OCI-LY1 (cell line): ENCODE measurements at regions not wholly inside any gene's neighbourhood (a gene's known extent, or its start where the extent isn't known, plus 50 kb on each side); places are given as distances from the start of the nearest gene placed in this dataset.

Experiments used
- H2AFZ ChIP-seq: fragments of 200-600 bp; sonication (generic), shearing (Covaris generic); 2 replicates; pipeline ENCODE4 v1.6.0; 2014; ENCODE audit warnings: antibody characterized with exemption, mild to moderate bottlenecking, low read length
- H3F3A ChIP-seq: fragments of 200-600 bp; sonication (generic), shearing (Covaris generic); 2 replicates; pipeline ENCODE4 v1.6.0; 2014; ENCODE audit warnings: mild to moderate bottlenecking, antibody characterized with exemption, low read length, moderate library complexity; ENCODE audit not compliant: insufficient read depth
- H3K27ac ChIP-seq: fragments of 200-600 bp; sonication (generic); 2 replicates; pipeline ENCODE4 v1.5.1; 2014; ENCODE audit warnings: low read length, mixed run types, mild to moderate bottlenecking, low read depth; ENCODE audit not compliant: poor library complexity, severe bottlenecking
- H3K27me3 ChIP-seq: fragments of 200-600 bp; sonication (generic); 2 replicates; pipeline ENCODE4 v1.6.0; 2014; ENCODE audit warnings: antibody characterized with exemption, mild to moderate bottlenecking, low read length, moderate library complexity; ENCODE audit not compliant: insufficient read depth
- H3K36me3 ChIP-seq: fragments of 200-600 bp; sonication (generic); 2 replicates; pipeline ENCODE4 v1.6.1; 2014; ENCODE audit warnings: mild to moderate bottlenecking, antibody characterized with exemption, low read length, moderate library complexity, mixed read lengths; ENCODE audit not compliant: insufficient read depth
- H3K4me1 ChIP-seq: fragments of 200-600 bp; sonication (generic); 2 replicates; pipeline ENCODE4 v1.5.1; 2014; ENCODE audit warnings: mild to moderate bottlenecking, low read length, moderate library complexity; ENCODE audit not compliant: insufficient read depth, severe bottlenecking
- H3K4me2 ChIP-seq: fragments of 200-600 bp; sonication (generic), shearing (Covaris generic); 2 replicates; pipeline ENCODE4 v1.6.1; 2014; ENCODE audit warnings: low read length
- H3K4me3 ChIP-seq: fragments of 200-600 bp; sonication (generic); 2 replicates; pipeline ENCODE4 v1.5.1; 2014; ENCODE audit warnings: low read length, low read depth, mild to moderate bottlenecking, mixed read lengths; ENCODE audit not compliant: poor library complexity, severe bottlenecking
- H3K79me2 ChIP-seq: fragments of 200-600 bp; shearing (Covaris generic); 2 replicates; pipeline ENCODE4 v1.6.1; 2016; ENCODE audit warnings: mixed run types, low read length, mixed read lengths; ENCODE audit not compliant: insufficient read depth
- H3K9ac ChIP-seq: fragments of 200-600 bp; sonication (generic), shearing (Covaris generic); 2 replicates; pipeline ENCODE4 v1.6.1; 2014; ENCODE audit warnings: mild to moderate bottlenecking, low read length, mixed read lengths
- H3K9me2 ChIP-seq: fragments of 200-600 bp; sonication (generic), shearing (Covaris generic); 2 replicates; pipeline ENCODE4 v1.6.1; 2014; ENCODE audit warnings: low read depth, mild to moderate bottlenecking, low read length, mixed read lengths
- H3K9me3 ChIP-seq: fragments of 200-600 bp; shearing (Covaris generic); 2 replicates; pipeline ENCODE4 v1.6.1; 2014; ENCODE audit warnings: low read length, mixed read lengths
- H4K20me1 ChIP-seq: fragments of 200-600 bp; sonication (generic), shearing (Covaris generic); 2 replicates; pipeline ENCODE4 v1.6.0; 2016; ENCODE audit warnings: mild to moderate bottlenecking, low read length; ENCODE audit not compliant: insufficient read depth
- EZH2 ChIP-seq: fragments of 200-600 bp; sonication (generic), shearing (Covaris generic); IDR thresholded peaks from 2 replicates; pipeline ENCODE4 v1.8.0; 2017; ENCODE audit warnings: borderline replicate concordance, mixed run types, mild to moderate bottlenecking, antibody characterized with exemption, low read length, moderate library complexity, mixed read lengths
- TF ChIP-seq, protein P1 (sequence below): fragments of 200-600 bp; sonication (generic), shearing (Covaris generic); IDR thresholded peaks from 2 replicates; pipeline ENCODE4 v1.5.1; 2017; ENCODE audit warnings: mild to moderate bottlenecking, antibody characterized with exemption, low read length, moderate library complexity, mixed read lengths

DNA sequence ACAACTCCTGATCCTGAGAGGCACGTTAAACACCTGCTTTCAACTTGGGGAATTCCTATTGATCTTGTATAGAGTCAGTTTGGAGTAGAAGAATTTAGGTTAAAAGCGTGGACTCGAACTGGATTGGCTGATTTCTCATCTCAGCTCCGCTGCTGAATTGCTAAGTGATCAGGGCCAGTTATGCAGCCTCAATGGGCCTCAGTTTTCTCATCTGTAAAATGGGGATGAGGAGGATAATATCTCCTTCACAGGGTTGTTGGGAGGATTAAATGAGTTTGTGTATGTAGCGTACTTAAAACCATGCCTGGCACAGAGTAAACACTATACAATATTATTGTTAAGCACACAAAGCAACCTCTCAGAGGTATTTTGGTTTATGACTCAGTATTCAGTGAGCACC, 53.2 kb upstream of the HEPHL1 start:
- Histone ChIP-seq H3K9ac (no peak overlapping the region), H2AFZ (no peak overlapping the region), H3K4me3 (no peak overlapping the region), H3K36me3 (no peaks in the 10 kb centered on the region), H3K9me2 (no peaks in the 10 kb centered on the region), H3K4me1 (no peaks in the 10 kb centered on the region), H3K4me2 (no peak overlapping the region), H4K20me1 (no peaks in the 10 kb centered on the region), H3K27ac (no peak overlapping the region), H3K79me2 (no peaks in the 10 kb centered on the region), H3F3A (no peaks in the 10 kb centered on the region), H3K9me3 (no peaks in the 10 kb centered on the region), H3K27me3 (no peaks in the 10 kb centered on the region)
- TF ChIP-seq, protein P1, sequence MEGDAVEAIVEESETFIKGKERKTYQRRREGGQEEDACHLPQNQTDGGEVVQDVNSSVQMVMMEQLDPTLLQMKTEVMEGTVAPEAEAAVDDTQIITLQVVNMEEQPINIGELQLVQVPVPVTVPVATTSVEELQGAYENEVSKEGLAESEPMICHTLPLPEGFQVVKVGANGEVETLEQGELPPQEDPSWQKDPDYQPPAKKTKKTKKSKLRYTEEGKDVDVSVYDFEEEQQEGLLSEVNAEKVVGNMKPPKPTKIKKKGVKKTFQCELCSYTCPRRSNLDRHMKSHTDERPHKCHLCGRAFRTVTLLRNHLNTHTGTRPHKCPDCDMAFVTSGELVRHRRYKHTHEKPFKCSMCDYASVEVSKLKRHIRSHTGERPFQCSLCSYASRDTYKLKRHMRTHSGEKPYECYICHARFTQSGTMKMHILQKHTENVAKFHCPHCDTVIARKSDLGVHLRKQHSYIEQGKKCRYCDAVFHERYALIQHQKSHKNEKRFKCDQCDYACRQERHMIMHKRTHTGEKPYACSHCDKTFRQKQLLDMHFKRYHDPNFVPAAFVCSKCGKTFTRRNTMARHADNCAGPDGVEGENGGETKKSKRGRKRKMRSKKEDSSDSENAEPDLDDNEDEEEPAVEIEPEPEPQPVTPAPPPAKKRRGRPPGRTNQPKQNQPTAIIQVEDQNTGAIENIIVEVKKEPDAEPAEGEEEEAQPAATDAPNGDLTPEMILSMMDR: no peak
- TF ChIP-seq EZH2: no peak

DNA sequence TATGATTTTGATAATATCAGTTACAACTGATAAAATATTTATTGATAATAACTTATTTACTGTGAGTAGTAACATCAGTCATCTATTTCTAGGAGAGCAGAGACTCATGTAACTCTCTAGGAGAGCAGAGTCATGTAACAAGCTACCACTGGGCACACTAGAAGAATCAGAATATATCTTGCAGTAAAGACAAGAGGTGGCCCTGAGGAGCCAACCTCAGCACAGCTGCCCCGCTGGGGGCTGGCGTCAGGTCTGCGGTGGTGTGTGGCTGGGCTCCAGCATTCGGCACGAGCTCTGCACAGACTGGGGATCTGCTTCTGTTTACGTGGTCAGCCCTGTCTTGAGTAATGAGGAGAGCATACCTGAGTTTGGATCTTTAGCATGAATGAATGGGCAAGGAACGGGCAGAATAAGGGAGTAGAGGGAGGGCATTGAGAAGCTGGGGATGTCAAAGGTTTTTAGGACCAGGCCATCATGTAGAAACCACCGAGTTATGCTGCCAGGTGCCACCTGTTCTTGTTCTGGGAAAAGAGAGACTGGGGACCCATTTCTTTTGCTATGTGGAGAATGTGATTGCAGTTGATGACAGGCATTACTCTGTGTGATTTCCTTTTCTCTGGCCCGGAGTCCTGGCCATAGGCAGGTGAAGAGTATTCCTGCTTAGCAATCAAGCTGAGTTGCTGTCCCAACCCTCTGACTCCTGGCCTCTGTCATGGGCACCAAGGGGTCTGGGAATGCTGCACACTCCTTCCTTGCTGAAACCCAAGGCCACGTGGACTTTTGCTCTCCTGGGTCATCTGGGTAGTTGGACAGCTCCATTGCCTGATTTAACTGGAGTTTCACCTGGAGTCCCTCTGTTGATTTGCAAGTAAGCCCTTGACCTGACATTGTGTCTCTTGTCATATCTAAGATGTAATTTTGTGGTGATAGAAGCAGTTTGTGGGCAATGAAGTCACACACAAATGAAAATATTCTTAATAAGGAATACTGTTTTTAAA, 50.9 kb upstream of the HEPHL1 start:
- Histone ChIP-seq H3K27me3 (no peaks in the 10 kb centered on the region), H3K27ac (no peak overlapping the region), H3K4me2 (no peak overlapping the region)

More for the DNA sequence above, 50.9 kb upstream of the HEPHL1 start:
- no peaks in the 10 kb centered on the region for H3K36me3 ChIP-seq
- H3K9me2 ChIP-seq: no peaks in the 10 kb centered on the region
- H4K20me1 ChIP-seq: no peaks in the 10 kb centered on the region
- TF ChIP-seq, protein P1: no peak
- TF ChIP-seq EZH2: no peak
- no peaks in the 10 kb centered on the region for H3F3A ChIP-seq
- H3K4me3 ChIP-seq: no peak overlapping the region
- no peaks in the 10 kb centered on the region for H3K4me1 ChIP-seq
- H2AFZ ChIP-seq: no peak overlapping the region
- no peak overlapping the region for H3K9ac ChIP-seq
- H3K79me2 ChIP-seq: no peaks in the 10 kb centered on the region
- H3K9me3 ChIP-seq: no peaks in the 10 kb centered on the region
